Stimulated activated CD8-positive, alpha-beta memory T cell treated with anti-CD3 and anti-CD28 coated beads, Interleukin-4, amount 100 ng/mL, for 24 hours (primary cell): ENCODE measurements at regions not wholly inside any gene's neighbourhood (a gene's known extent, or its start where the extent isn't known, plus 50 kb on each side); places are given as distances from the start of the nearest gene placed in this dataset.
"Not testable (repeated sequence)": the region's sequence is repeated elsewhere in the genome, so short reads cannot be mapped to it uniquely, and the experiment has no call there.

Experiments
- DNase-seq: peaks from one replicate; pipeline ENCODE4 v3.0.0-alpha.2; 2020; ENCODE audit warnings: low read depth

GRCh38 chr14:38404100-38404541 is 148.2 kb upstream of the CLEC14A start:
- DNase-seq: no peak

GRCh38 chr14:38400751-38401150 is 144.9 kb upstream of the CLEC14A start:
- DNase-seq: no peak

- no peak for DNase-seq
Measured at GRCh38 chr14:38399652-38400051, 143.8 kb upstream of the CLEC14A start.

- DNase-seq: no peak
Measured at GRCh38 chr14:38394767-38395166, 138.9 kb upstream of the CLEC14A start.

- no peak for DNase-seq
Measured at GRCh38 chr14:38394064-38394463, 138.2 kb upstream of the CLEC14A start.

- DNase-seq: no peak
Measured at GRCh38 chr14:38391334-38391733, 135.4 kb upstream of the CLEC14A start.

GRCh38 chr14:38389681-38390080 is 133.8 kb upstream of the CLEC14A start:
- no peak for DNase-seq

- no peak for DNase-seq
Measured at GRCh38 chr14:38387821-38388220, 131.9 kb upstream of the CLEC14A start.

GRCh38 chr14:38385836-38386235 is 129.9 kb upstream of the CLEC14A start:
- no peak for DNase-seq

GRCh38 chr14:38385343-38385742 is 129.4 kb upstream of the CLEC14A start:
- no peak for DNase-seq

- no peak for DNase-seq
Measured at GRCh38 chr14:38384741-38385140, 128.8 kb upstream of the CLEC14A start.

GRCh38 chr14:38367922-38368321 is 112.0 kb upstream of the CLEC14A start:
- DNase-seq: no peak

- no peak for DNase-seq
Measured at GRCh38 chr14:38366374-38366773, 110.5 kb upstream of the CLEC14A start.

GRCh38 chr14:38363217-38363616 is 107.3 kb upstream of the CLEC14A start:
- no peak for DNase-seq

- DNase-seq: no peak
Measured at GRCh38 chr14:38357557-38357956, 101.7 kb upstream of the CLEC14A start.

- not testable (repeated sequence) for DNase-seq
Measured at GRCh38 chr14:38355473-38355872, 99.6 kb upstream of the CLEC14A start.

- no peak for DNase-seq
Measured at GRCh38 chr14:38350102-38350501, 94.2 kb upstream of the CLEC14A start.

GRCh38 chr14:38342803-38343202 is 86.9 kb upstream of the CLEC14A start:
- DNase-seq: no peak

- no peak for DNase-seq
Measured at GRCh38 chr14:38339696-38340095, 83.8 kb upstream of the CLEC14A start.

GRCh38 chr14:38336298-38336697 is 80.4 kb upstream of the CLEC14A start:
- no peak for DNase-seq

GRCh38 chr14:38330275-38330674 is 74.4 kb upstream of the CLEC14A start:
- DNase-seq: no peak

GRCh38 chr14:38329246-38329645 is 73.4 kb upstream of the CLEC14A start:
- DNase-seq: no peak

GRCh38 chr14:38316922-38317321 is 61.0 kb upstream of the CLEC14A start:
- no peak for DNase-seq

GRCh38 chr14:38311655-38312054 is 55.8 kb upstream of the CLEC14A start:
- no peak for DNase-seq

- no peak for DNase-seq
Measured at GRCh38 chr14:38310420-38310995, 54.6 kb upstream of the CLEC14A start.
